ENCODE measurements at regions not wholly inside any gene's neighbourhood (a gene's known extent, or its start where the extent isn't known, plus 50 kb on each side); places are given as distances from the start of the nearest gene placed in this dataset.
A peak's percentile ranks its signal among the peaks of the same experiment; 100 is the strongest.

DNA sequence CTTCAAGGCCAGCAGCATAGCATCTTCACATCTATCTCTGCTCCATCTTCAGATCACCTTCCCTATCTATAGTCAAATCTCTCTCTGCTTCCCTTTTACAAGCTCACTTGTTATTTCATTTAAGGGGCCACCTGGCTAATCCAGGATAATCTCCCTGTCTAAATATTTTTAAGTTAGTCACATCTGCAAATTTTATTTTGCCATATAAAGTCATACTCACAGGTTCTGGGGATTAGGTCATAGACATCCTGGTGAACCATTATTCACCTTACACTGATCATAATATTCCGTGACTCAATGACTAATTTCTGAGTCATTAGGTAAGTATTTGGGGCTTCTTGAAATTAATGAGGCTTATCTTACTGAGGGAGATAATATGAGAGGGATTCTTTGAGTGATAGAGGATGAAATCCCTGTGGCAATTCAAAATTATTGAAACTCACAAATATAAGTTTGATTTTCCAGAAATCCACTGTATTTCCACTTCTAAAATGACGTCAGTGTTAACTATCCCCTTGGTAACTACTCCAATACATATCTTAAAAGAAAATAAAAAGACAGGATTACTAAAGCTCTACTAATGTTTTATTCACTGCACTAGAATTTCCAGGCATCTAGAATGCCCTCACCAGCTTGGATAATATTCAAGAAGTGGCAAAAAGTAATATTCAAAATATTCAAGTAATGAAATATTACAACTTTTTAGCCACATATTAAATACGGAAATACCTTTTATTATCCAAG, 93.7 kb upstream of the RBMS3 start:
- intact Hi-C loops (cut with micrococcal nuclease), result loop anchor here (10.0 kb wide), 2 partner anchors 842 to 1418 kb away; partner anchors contain the start of genes AZI2, TGFBR2 and ZCWPW2
- H3K36me3 Mint-ChIP-seq (ENCODE audit: low read depth), result peaks cover 2% of the 10 kb centered on the region
- H3K9me3 Mint-ChIP-seq, result peaks cover 17% of the 10 kb centered on the region
- H3K27me3 Mint-ChIP-seq (ENCODE audit: insufficient read depth), result no peaks in the 10 kb centered on the region
- H3K4me3 Mint-ChIP-seq, result no peak overlapping the region
- DNase-seq (ENCODE audit: low spot score), result no peak
- peaks cover 36% of the 10 kb centered on the region for H3K4me1 Mint-ChIP-seq (ENCODE audit: low read depth)
- peak overlapping the region; percentile 8 for H3K27ac Mint-ChIP-seq

- H3K9me3 Mint-ChIP-seq, result peaks cover 22% of the 10 kb centered on the region
Observed at GRCh38 chr3:29189328-29189727, 91.5 kb upstream of the RBMS3 start.

GRCh38 chr3:29194139-29194538, 86.7 kb upstream of the RBMS3 start:
- H3K4me3 Mint-ChIP-seq, result no peak overlapping the region
- H3K27ac Mint-ChIP-seq, result peak overlapping the region; percentile 2
- H3K27me3 Mint-ChIP-seq (ENCODE audit: insufficient read depth), result no peaks in the 10 kb centered on the region
- H3K36me3 Mint-ChIP-seq (ENCODE audit: low read depth), result peaks cover 2% of the 10 kb centered on the region
- no peak for DNase-seq (ENCODE audit: low spot score)
- peaks cover 30% of the 10 kb centered on the region for H3K9me3 Mint-ChIP-seq
- no peaks in the 10 kb centered on the region for H3K4me1 Mint-ChIP-seq (ENCODE audit: low read depth)
- intact Hi-C loops (cut with micrococcal nuclease), result no loop called here

More at GRCh38 chr3:29189328-29189727, 91.5 kb upstream of the RBMS3 start:
- Mint-ChIP-seq H3K4me1 (ENCODE audit: low read depth) (peaks cover 23% of the 10 kb centered on the region), H3K4me3 (no peak overlapping the region), H3K36me3 (ENCODE audit: low read depth) (peaks cover 2% of the 10 kb centered on the region), H3K27me3 (ENCODE audit: insufficient read depth) (no peaks in the 10 kb centered on the region), H3K27ac (no peak overlapping the region)
- DNase-seq (ENCODE audit: low spot score), result no peak
- intact Hi-C loops (cut with micrococcal nuclease), result loop anchor here (10.0 kb wide), 2 partner anchors 845 to 1415 kb away; partner anchors contain the start of genes AZI2, TGFBR2 and ZCWPW2

DNA sequence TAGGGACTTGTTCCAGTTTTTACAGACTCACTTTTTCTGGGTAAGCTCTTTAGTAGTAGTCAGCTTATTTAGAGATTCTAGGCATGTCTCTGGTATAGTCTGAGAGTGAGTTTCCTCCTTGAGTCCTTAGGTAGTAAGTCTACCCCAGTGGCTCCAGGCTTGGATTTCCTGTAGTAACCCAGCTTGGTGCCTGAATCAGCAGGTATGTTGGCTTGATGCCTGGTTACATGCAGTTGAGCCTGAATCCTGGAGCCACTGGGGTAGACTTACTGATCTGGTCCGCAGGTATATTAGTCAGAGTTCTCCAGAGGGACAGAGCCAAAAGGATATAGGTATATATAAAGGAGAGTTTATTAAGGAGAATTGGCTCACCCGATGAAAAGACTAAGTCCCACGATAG, 85.8 kb upstream of the RBMS3 start:
- Mint-ChIP-seq H3K27ac (no peak overlapping the region), H3K4me1 (ENCODE audit: low read depth) (no peaks in the 10 kb centered on the region), H3K36me3 (ENCODE audit: low read depth) (peaks cover 2% of the 10 kb centered on the region), H3K9me3 (peaks cover 30% of the 10 kb centered on the region), H3K4me3 (no peak overlapping the region), H3K27me3 (ENCODE audit: insufficient read depth) (no peaks in the 10 kb centered on the region)
- intact Hi-C loops (cut with micrococcal nuclease), result no loop called here
- no peak for DNase-seq (ENCODE audit: low spot score)

DNA sequence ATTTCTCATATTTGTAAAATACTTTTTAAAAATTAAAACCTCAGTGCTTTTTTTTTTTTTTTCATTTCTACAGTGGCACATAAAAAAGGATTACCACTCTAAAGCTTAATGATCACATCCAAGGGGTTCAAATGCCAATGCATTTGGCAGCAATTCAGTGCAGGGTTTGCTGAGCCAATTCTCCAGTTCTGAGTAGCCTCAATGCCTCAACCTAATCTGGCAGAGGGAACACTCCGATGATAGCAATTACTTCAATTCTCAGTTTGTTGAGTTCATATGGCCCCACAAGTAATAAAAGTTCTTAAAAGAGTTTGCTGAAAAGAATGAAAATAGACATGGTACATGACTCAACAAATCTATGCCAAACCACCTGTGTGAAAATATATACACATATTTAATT, 79.3 kb upstream of the RBMS3 start:
- no peak for DNase-seq (ENCODE audit: low spot score)
- H3K4me3 Mint-ChIP-seq, result no peak overlapping the region
- intact Hi-C loops (cut with micrococcal nuclease), result no loop called here
- H3K4me1 Mint-ChIP-seq (ENCODE audit: low read depth), result no peaks in the 10 kb centered on the region
- H3K36me3 Mint-ChIP-seq (ENCODE audit: low read depth), result no peaks in the 10 kb centered on the region
- H3K27me3 Mint-ChIP-seq (ENCODE audit: insufficient read depth), result peaks cover 8% of the 10 kb centered on the region
- no peak overlapping the region for H3K27ac Mint-ChIP-seq
- peaks cover 6% of the 10 kb centered on the region for H3K9me3 Mint-ChIP-seq

DNA sequence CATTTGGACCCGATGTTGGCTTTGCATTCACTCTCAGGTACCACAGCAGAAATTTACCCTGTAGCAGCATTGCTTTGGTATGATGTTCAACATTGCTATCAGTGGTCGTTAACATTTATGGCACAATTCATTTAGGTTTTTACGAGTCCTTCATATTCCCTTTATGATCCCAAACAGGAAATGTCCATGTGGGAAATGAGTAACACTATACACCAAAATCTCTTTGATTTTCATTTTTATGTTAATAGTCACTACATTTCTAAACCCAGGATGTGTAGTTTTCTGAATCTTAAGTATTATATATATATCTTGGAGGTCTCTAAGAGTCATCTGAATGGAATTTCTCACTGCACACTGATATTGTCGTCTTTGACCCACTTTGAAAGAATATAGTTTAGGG, 78.5 kb upstream of the RBMS3 start:
- Mint-ChIP-seq H3K27ac (no peak overlapping the region), H3K9me3 (peaks cover 6% of the 10 kb centered on the region), H3K27me3 (ENCODE audit: insufficient read depth) (peaks cover 10% of the 10 kb centered on the region), H3K36me3 (ENCODE audit: low read depth) (no peaks in the 10 kb centered on the region), H3K4me1 (ENCODE audit: low read depth) (no peaks in the 10 kb centered on the region), H3K4me3 (no peak overlapping the region)
- intact Hi-C loops (cut with micrococcal nuclease), result no loop called here
- no peak for DNase-seq (ENCODE audit: low spot score)

DNA sequence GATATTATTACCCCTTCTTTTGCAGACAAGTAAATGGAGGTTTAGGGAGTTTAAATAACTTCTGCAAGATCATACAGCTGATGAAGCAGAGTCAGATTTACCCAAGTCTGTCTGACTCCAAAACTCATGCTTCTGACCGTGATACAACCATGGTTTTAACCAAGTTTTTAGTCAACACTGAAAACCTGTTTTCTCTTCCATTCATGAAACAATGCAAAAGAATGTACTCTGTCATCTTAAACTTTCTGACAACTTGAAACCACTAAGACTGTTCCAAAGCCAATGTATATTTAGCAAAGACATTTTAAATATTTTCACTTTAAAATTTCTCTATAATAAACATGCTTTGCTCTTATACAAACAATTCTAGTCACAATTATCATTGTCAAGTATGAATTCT, 77.0 kb upstream of the RBMS3 start:
- peaks cover 10% of the 10 kb centered on the region for H3K27me3 Mint-ChIP-seq (ENCODE audit: insufficient read depth)
- no peak for DNase-seq (ENCODE audit: low spot score)
- H3K9me3 Mint-ChIP-seq, result no peaks in the 10 kb centered on the region
- no peak overlapping the region for H3K27ac Mint-ChIP-seq
- H3K4me3 Mint-ChIP-seq, result no peak overlapping the region
- H3K36me3 Mint-ChIP-seq (ENCODE audit: low read depth), result no peaks in the 10 kb centered on the region
- intact Hi-C loops (cut with micrococcal nuclease), result no loop called here
- no peaks in the 10 kb centered on the region for H3K4me1 Mint-ChIP-seq (ENCODE audit: low read depth)

DNA sequence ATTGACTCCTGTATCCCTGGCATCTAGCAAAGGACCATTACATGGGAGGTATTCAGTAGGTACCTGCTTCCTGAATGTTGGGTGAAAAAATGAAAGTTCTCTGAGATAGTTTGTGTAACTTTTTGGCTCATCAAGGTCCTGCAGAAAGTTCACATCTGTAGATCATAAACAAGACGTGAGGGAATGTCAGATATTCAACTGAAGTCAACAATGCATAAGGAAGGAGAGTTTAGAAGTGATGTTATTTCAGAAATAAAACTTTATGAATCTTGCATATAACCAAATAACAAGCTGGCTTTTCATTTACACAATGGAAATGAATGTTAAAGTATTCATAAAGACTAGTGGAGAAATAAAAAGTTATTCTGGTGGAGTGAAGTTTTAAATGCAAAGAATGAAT, 73.4 kb upstream of the RBMS3 start:
- Mint-ChIP-seq H3K9me3 (no peaks in the 10 kb centered on the region), H3K36me3 (ENCODE audit: low read depth) (no peaks in the 10 kb centered on the region), H3K27me3 (ENCODE audit: insufficient read depth) (peaks cover 10% of the 10 kb centered on the region), H3K4me3 (no peak overlapping the region), H3K4me1 (ENCODE audit: low read depth) (peaks cover under 1% of the 10 kb centered on the region), H3K27ac (no peak overlapping the region)
- no peak for DNase-seq (ENCODE audit: low spot score)
- intact Hi-C loops (cut with micrococcal nuclease), result no loop called here

DNA sequence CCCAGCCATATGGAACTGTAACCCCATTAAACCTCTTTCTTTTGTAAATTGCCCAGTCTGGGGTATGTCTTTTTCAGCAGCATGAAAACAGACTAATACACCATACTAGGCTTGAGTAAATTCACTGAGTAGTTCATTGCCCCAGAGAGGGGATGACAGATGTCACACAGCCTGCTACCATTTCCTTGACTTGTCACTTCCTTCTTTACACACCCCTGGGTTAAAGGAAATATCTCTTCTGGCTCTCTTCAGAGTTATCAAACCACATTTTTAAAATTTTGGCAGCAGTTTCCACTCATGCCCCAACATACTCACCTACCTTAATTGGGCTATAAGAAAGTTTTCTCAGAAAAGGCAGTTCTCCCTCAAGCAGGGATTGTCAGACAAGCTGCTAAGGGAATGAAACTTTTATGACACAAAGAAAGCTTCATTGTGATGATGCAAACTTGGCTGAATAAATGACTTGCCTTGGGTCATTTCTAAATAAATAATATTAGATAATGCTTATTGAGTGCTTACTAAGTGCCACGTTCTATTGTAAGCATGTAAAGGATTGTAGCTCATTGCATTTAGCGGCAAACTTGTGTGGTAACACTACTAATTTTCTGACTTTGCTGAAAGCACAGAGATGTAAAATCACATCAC, 68.0 kb upstream of the RBMS3 start:
- DNase-seq (ENCODE audit: low spot score), result no peak
- intact Hi-C loops (cut with micrococcal nuclease), result no loop called here
- Mint-ChIP-seq H3K4me1 (ENCODE audit: low read depth) (peaks cover 8% of the 10 kb centered on the region), H3K27me3 (ENCODE audit: insufficient read depth) (peaks cover 1% of the 10 kb centered on the region), H3K9me3 (peaks cover 3% of the 10 kb centered on the region), H3K27ac (peak overlapping the region; percentile 7), H3K36me3 (ENCODE audit: low read depth) (no peaks in the 10 kb centered on the region), H3K4me3 (no peak overlapping the region)

- peaks cover 8% of the 10 kb centered on the region for H3K4me1 Mint-ChIP-seq (ENCODE audit: low read depth)
- no peaks in the 10 kb centered on the region for H3K36me3 Mint-ChIP-seq (ENCODE audit: low read depth)
- H3K27ac Mint-ChIP-seq, result no peak overlapping the region
- H3K9me3 Mint-ChIP-seq, result peaks cover 3% of the 10 kb centered on the region
- peaks cover 1% of the 10 kb centered on the region for H3K27me3 Mint-ChIP-seq (ENCODE audit: insufficient read depth)
- no peak for DNase-seq (ENCODE audit: low spot score)
- intact Hi-C loops (cut with micrococcal nuclease), result no loop called here
- H3K4me3 Mint-ChIP-seq, result no peak overlapping the region
Observed at GRCh38 chr3:29214009-29214658, 66.7 kb upstream of the RBMS3 start.

DNA sequence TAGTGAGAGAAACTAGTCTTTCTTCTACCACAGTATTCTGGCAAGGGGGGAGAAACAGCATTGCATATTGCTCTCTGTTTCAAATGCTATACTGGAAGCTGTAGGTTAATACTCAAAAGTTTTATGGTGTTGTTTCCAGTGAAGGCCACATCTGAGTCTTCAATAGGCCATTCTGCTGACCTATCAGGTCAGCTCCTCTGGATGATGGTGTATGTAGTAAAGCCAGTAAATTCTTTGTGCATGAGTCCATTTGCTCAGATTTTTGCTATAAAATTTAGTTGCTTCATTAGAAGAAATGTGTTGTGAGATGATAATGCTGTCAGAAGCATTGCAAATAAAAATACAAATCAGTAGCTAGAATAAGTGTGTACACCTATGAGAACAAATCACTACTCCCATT, 64.9 kb upstream of the RBMS3 start:
- Mint-ChIP-seq H3K27ac (no peak overlapping the region), H3K4me3 (no peak overlapping the region), H3K36me3 (ENCODE audit: low read depth) (no peaks in the 10 kb centered on the region), H3K4me1 (ENCODE audit: low read depth) (peaks cover 8% of the 10 kb centered on the region), H3K27me3 (ENCODE audit: insufficient read depth) (peaks cover 1% of the 10 kb centered on the region), H3K9me3 (peaks cover 3% of the 10 kb centered on the region)
- intact Hi-C loops (cut with micrococcal nuclease), result no loop called here
- no peak for DNase-seq (ENCODE audit: low spot score)

GRCh38 chr3:29226706-29227105, 54.2 kb upstream of the RBMS3 start:
- intact Hi-C loops (cut with micrococcal nuclease), result no loop called here
- no peak for DNase-seq (ENCODE audit: low spot score)
- no peaks in the 10 kb centered on the region for H3K9me3 Mint-ChIP-seq
- no peak overlapping the region for H3K4me3 Mint-ChIP-seq
- H3K27ac Mint-ChIP-seq, result no peak overlapping the region
- H3K4me1 Mint-ChIP-seq (ENCODE audit: low read depth), result no peaks in the 10 kb centered on the region
- H3K36me3 Mint-ChIP-seq (ENCODE audit: low read depth), result no peaks in the 10 kb centered on the region
- H3K27me3 Mint-ChIP-seq (ENCODE audit: insufficient read depth), result no peaks in the 10 kb centered on the region

- Mint-ChIP-seq H3K4me3 (no peak overlapping the region), H3K27ac (no peak overlapping the region), H3K27me3 (ENCODE audit: insufficient read depth) (no peaks in the 10 kb centered on the region), H3K36me3 (ENCODE audit: low read depth) (no peaks in the 10 kb centered on the region), H3K4me1 (ENCODE audit: low read depth) (no peaks in the 10 kb centered on the region), H3K9me3 (no peaks in the 10 kb centered on the region)
- intact Hi-C loops (cut with micrococcal nuclease), result no loop called here
- DNase-seq (ENCODE audit: low spot score), result no peak
Observed at GRCh38 chr3:29227307-29227706, 53.6 kb upstream of the RBMS3 start.
